ENCODE measurements at regions not wholly inside any gene's neighbourhood (a gene's known extent, or its start where the extent isn't known, plus 50 kb on each side); places are given as distances from the start of the nearest gene placed in this dataset.

- no peak for DNase-seq
Observed at GRCh38 chr13:30105381-30105780, 202.0 kb downstream of the KATNAL1 start.

- no peak for DNase-seq
Observed at GRCh38 chr13:30103161-30103840, 204.1 kb downstream of the KATNAL1 start.

- DNase-seq, result no peak
Observed at GRCh38 chr13:30100226-30100625, 207.1 kb downstream of the KATNAL1 start.

- DNase-seq, result no peak
Observed at GRCh38 chr13:30097701-30098100, 209.7 kb downstream of the KATNAL1 start.

- DNase-seq, result no peak
Observed at GRCh38 chr13:30097089-30097488, 210.3 kb downstream of the KATNAL1 start.

GRCh38 chr13:30094015-30094414 lies 213.3 kb downstream of the KATNAL1 start:
- DNase-seq, result no peak

GRCh38 chr13:30093236-30093635 lies 214.1 kb downstream of the KATNAL1 start:
- DNase-seq, result no peak

- no peak for DNase-seq
Observed at GRCh38 chr13:30091691-30092090, 215.7 kb downstream of the KATNAL1 start.

GRCh38 chr13:30091035-30091434 lies 216.3 kb downstream of the KATNAL1 start:
- DNase-seq, result no peak

- DNase-seq, result no peak
Observed at GRCh38 chr13:30088312-30088855, 219.0 kb downstream of the KATNAL1 start.

- no peak for DNase-seq
Observed at GRCh38 chr13:30085087-30085486, 222.3 kb downstream of the KATNAL1 start.

- DNase-seq, result no peak
Observed at GRCh38 chr13:30082391-30082790, 225.0 kb downstream of the KATNAL1 start.

GRCh38 chr13:30081331-30081730 lies 226.0 kb downstream of the KATNAL1 start:
- DNase-seq, result no peak

GRCh38 chr13:30079501-30079900 lies 227.8 kb downstream of the KATNAL1 start:
- DNase-seq, result no peak

- DNase-seq, result no peak
Observed at GRCh38 chr13:30078059-30078458, 227.6 kb upstream of the UBL3 start.

- DNase-seq, result no peak
Observed at GRCh38 chr13:30077240-30077735, 226.9 kb upstream of the UBL3 start.

GRCh38 chr13:30074955-30075614 lies 224.7 kb upstream of the UBL3 start:
- DNase-seq, result no peak

GRCh38 chr13:30074431-30074830 lies 224.0 kb upstream of the UBL3 start:
- no peak for DNase-seq

GRCh38 chr13:30072818-30073186 lies 222.4 kb upstream of the UBL3 start:
- DNase-seq, result no peak

- DNase-seq, result no peak
Observed at GRCh38 chr13:30071969-30072817, 221.8 kb upstream of the UBL3 start.

GRCh38 chr13:30065181-30065580 lies 214.8 kb upstream of the UBL3 start:
- DNase-seq, result no peak

GRCh38 chr13:30063892-30064291 lies 213.5 kb upstream of the UBL3 start:
- DNase-seq, result no peak

GRCh38 chr13:30061217-30061616 lies 210.8 kb upstream of the UBL3 start:
- no peak for DNase-seq

Data from activated CD4-positive, alpha-beta T cell treated with anti-CD3 and anti-CD28 coated beads, Interleukin-2, amount 50 U/mL, for 48 hours (primary cell).